K562 (cell line): ENCODE measurements at regions not wholly inside any gene's neighbourhood (a gene's known extent, or its start where the extent isn't known, plus 50 kb on each side); places are given as distances from the start of the nearest gene placed in this dataset.

Experiments used
- ATAC-seq: fragments of 200-7000 bp; cut with Tn5 transposase; 3 replicates; pipeline ENCODE4 v1.9.1; 2020; ENCODE audit warnings: moderate library complexity
- BruUV-seq: library from RNA; stranded (reverse); fragments of 400-500 nt; replicated peaks from 2 replicates; lab custom pipeline; 2021; lab: Mats Ljungman, UMichigan
- CTCF ChIA-PET: fragments of 300-600 bp; formaldehyde crosslinking; extraction: SDS; loops from one replicate; lab custom pipeline; 2021; ENCODE audit warnings: low intra/inter-chr PET ratio; lab: Yijun Ruan, JAX
- POLR2A ChIA-PET: fragments of 300-600, 350-650 bp; sonication (Branson Sonifier 250); formaldehyde crosslinking; extraction: SDS; loops from one replicate; lab custom pipeline; 2021; ENCODE audit warnings: antibody characterized with exemption, inconsistent platforms; lab: Yijun Ruan, JAX
- DNase-seq, 4 experiments: peaks; one replicate each; pipeline versions ENCODE4 v3.0.0 to v3.0.0-alpha.2; 2011 to 2018; ENCODE audit warnings: low spot score in 3 of 4, mixed read lengths in 3 of 4; ENCODE audit errors: extremely low read depth in 1 of 4
- FAIRE-seq: peaks from 2 replicates; lab custom pipeline; 2011; peaks lifted over from hg19 to GRCh38; lab: Jason Lieb, UNC
- H2AFZ ChIP-seq: 2 replicates; pipeline ENCODE4 v1.6.0; 2011; ENCODE audit warnings: low read depth, low read length, control low read depth, inconsistent platforms
- H3K27ac ChIP-seq: fragments of 200-600 bp; 3 replicates; pipeline ENCODE4 v1.8.0; 2011; ENCODE audit warnings: low read depth, mild to moderate bottlenecking, control low read depth, inconsistent platforms, low read length, moderate library complexity, mixed read lengths; ENCODE audit errors: extremely low read depth
- H3K27me3 ChIP-seq, 2 experiments: fragments of 300-600 bp in 1 of 2; 2 replicates in 1 of 2; 3 replicates in 1 of 2; pipeline versions ENCODE4 v1.6.0 to v1.8.0; 2011; ENCODE audit warnings: inconsistent platforms in 2 of 2, low read length in 2 of 2, mild to moderate bottlenecking in 1 of 2, mixed read lengths in 1 of 2, moderate library complexity in 1 of 2; ENCODE audit not compliant: control insufficient read depth in 2 of 2, insufficient read depth in 2 of 2
- H3K36me3 ChIP-seq: fragments of 300-600 bp; 3 replicates; pipeline ENCODE4 v1.8.0; 2011; ENCODE audit warnings: mild to moderate bottlenecking, low read length, inconsistent platforms; ENCODE audit not compliant: control insufficient read depth, insufficient read depth
- H3K4me1 ChIP-seq, 2 experiments: fragments of 200-600 bp in 1 of 2; replicated peaks in 1 of 2; 2 replicates in 1 of 2; 3 replicates in 1 of 2; pipeline versions ENCODE4 v1.5.1 to v1.8.0; 2011; ENCODE audit warnings: inconsistent platforms in 2 of 2, low read length in 2 of 2, mild to moderate bottlenecking in 1 of 2, mixed read lengths in 1 of 2, moderate library complexity in 1 of 2; ENCODE audit not compliant: control insufficient read depth in 2 of 2, insufficient read depth in 2 of 2
- H3K4me2 ChIP-seq: 2 replicates; pipeline ENCODE4 v1.6.1; 2011; ENCODE audit warnings: low read length, control low read depth, inconsistent platforms, mixed read lengths; ENCODE audit not compliant: insufficient read depth
- H3K4me3 ChIP-seq: fragments of 200-600 bp; sonication (generic), shearing (Covaris generic); 2 replicates; pipeline ENCODE4 v1.5.1; 2016; ENCODE audit warnings: control low read depth, inconsistent platforms
- H3K79me2 ChIP-seq: fragments of 200-600 bp; 3 replicates; pipeline ENCODE4 v1.8.0; 2011; ENCODE audit warnings: low read length, inconsistent platforms; ENCODE audit not compliant: control insufficient read depth, insufficient read depth
- H3K9ac ChIP-seq, 2 experiments: 2 replicates each; pipeline versions ENCODE4 v1.6.0 to v1.6.1; 2011; ENCODE audit warnings: low read depth in 2 of 2, low read length in 2 of 2, control low read depth in 1 of 2, inconsistent platforms in 1 of 2, mild to moderate bottlenecking in 1 of 2, mixed read lengths in 1 of 2; ENCODE audit not compliant: insufficient read depth in 1 of 2
- H3K9me1 ChIP-seq: one replicate; pipeline ENCODE4 v1.6.0; 2011; ENCODE audit warnings: inconsistent platforms, mild to moderate bottlenecking, low read length, moderate library complexity; ENCODE audit not compliant: control insufficient read depth, insufficient read depth
- H3K9me3 ChIP-seq: replicated peaks from 2 replicates; pipeline ENCODE4 v1.5.1; 2011; ENCODE audit warnings: low read depth, low read length, inconsistent platforms; ENCODE audit not compliant: control insufficient read depth, insufficient read depth
- H4K20me1 ChIP-seq: replicated peaks from 2 replicates; pipeline ENCODE4 v1.6.1; 2011; ENCODE audit warnings: low read length, inconsistent platforms, mixed read lengths; ENCODE audit not compliant: control insufficient read depth, insufficient read depth
- ARNT ChIP-seq, 2 experiments: fragments of 450-650 bp; IDR thresholded peaks; 2 replicates each; pipeline ENCODE4 v1.6.1; 2016; ENCODE audit warnings: mild to moderate bottlenecking in 1 of 2
- ELF4 ChIP-seq: fragments of 450-650 bp; formaldehyde crosslinking; IDR thresholded peaks from 2 replicates; pipeline ENCODE4 v1.4.0; 2022; ENCODE audit warnings: missing genetic modification characterization
- FOXP1 ChIP-seq: sonication (generic); formaldehyde crosslinking; IDR thresholded peaks from 2 replicates; pipeline ENCODE4 v1.8.0; 2022; ENCODE audit warnings: mild to moderate bottlenecking, missing genetic modification reagents
- MCM5 ChIP-seq: fragments of 450-650 bp; IDR thresholded peaks from 2 replicates; pipeline ENCODE4 v1.6.1; 2016; ENCODE audit warnings: low read depth
- MNT ChIP-seq, 2 experiments: fragments of 450-650 bp; conservative IDR thresholded peaks; 2 replicates each; pipeline ENCODE4 v1.6.1; 2017; ENCODE audit warnings: mild to moderate bottlenecking in 2 of 2, moderate library complexity in 2 of 2
- MXD1 ChIP-seq: fragments of 250-450 bp; sonication (Bioruptor Pico); IDR thresholded peaks from 2 replicates; pipeline ENCODE4 v1.8.0; 2021; ENCODE audit warnings: borderline replicate concordance, mild to moderate bottlenecking, moderate library complexity; ENCODE audit not compliant: poor library complexity, severe bottlenecking
- NCOA4 ChIP-seq: fragments of 450-650 bp; IDR thresholded peaks from 2 replicates; pipeline ENCODE4 v1.6.1; 2018; ENCODE audit warnings: mild to moderate bottlenecking; ENCODE audit not compliant: partially characterized antibody
- NCOR1 ChIP-seq: fragments of 450-650 bp; IDR thresholded peaks from 2 replicates; pipeline ENCODE4 v1.6.1; 2016; ENCODE audit warnings: mild to moderate bottlenecking, moderate library complexity
- RBFOX2 ChIP-seq: fragments of 200-400 bp; formaldehyde crosslinking; IDR thresholded peaks from 2 replicates; pipeline ENCODE4 v1.6.1; 2017; ENCODE audit warnings: low read depth, mild to moderate bottlenecking, low read length, moderate library complexity
- SREBF2 ChIP-seq: sonication (generic); formaldehyde crosslinking; IDR thresholded peaks from 2 replicates; pipeline ENCODE4 v1.4.0; 2020; ENCODE audit warnings: mild to moderate bottlenecking, missing genetic modification reagents
- ZNF124 ChIP-seq: sonication (generic); formaldehyde crosslinking; IDR thresholded peaks from 2 replicates; pipeline ENCODE4 v1.8.1; 2022; ENCODE audit warnings: missing genetic modification reagents
- ZNF212 ChIP-seq: fragments of 450-650 bp; formaldehyde crosslinking; IDR thresholded peaks from 2 replicates; pipeline ENCODE4 v1.4.0; 2020; ENCODE audit warnings: mild to moderate bottlenecking
- ZNF436 ChIP-seq: fragments of 250-450, 450-650 bp; sonication (Bioruptor Pico); formaldehyde crosslinking; IDR thresholded peaks from 2 replicates; pipeline ENCODE4 v1.7.0; 2020; ENCODE audit warnings: mild to moderate bottlenecking
- WGBS: fragments of 100-300 bp; shearing (Covaris generic); methylation state at CpG from one replicate; pipeline ENCODE4 v1.1.6; 2016; ENCODE audit warnings: low coverage, mixed read lengths; ENCODE audit not compliant: insufficient coverage; ENCODE audit errors: missing lambda C conversion rate; 5-methylcytosine and 5-hydroxymethylcytosine counted together
- in situ Hi-C: fragments of 300-500 bp; cut with MboI; formaldehyde crosslinking; loops from 4 replicates; pipeline ENCODE4 v1.15.0; 2018; ENCODE audit warnings: inconsistent platforms, mixed read lengths
- intact Hi-C: fragments of 100-400 bp; cut with micrococcal nuclease; formaldehyde crosslinking; loops from 2 replicates; pipeline ENCODE4 v1.14.2; 2022

DNA sequence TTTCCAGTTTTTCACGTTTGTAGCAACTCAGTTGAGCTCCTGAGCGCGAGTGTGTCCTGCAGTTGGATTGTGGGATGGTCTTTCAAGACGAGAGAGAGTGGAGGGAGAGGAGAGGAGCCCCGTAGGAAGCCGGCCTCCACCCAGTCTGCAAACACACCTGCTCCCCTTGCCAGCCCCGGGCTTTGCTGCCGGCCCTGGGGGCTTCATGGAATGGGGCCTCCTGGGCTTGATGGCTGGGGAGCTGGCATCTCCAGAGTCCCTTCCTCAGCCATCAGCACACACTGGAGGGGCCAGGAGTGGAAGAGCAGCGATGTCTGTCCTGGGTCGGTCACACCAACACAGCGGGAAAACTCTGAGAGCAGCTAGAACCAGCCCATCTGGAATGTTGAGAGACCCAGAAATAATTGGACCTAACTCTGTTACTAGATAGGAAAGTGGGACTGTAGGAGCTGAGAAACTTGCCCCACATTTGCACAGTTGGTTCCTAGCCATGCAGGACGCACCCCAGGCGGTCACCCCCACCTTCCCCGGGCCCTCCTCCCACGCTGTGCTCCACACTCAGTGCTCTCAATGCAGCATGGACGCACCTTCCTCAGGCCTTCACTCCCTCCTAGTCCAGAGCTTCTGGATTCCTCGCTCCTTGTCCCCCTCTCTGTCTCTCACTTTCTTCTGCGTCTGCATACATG lies 69.6 kb downstream of the PTGR3 start:
- Histone ChIP-seq H3K9me3 (no peaks in the 10 kb centered on the region), H3K4me1 (no peaks in the 10 kb centered on the region), H2AFZ (no peak overlapping the region), H3K27ac (no peak overlapping the region), H3K9me1 (no peaks in the 10 kb centered on the region), H3K27me3 (peaks cover 0 to 45% of the 10 kb centered on the region in 2 experiments; a peak in 3 of 5 replicates), H3K9ac (no peak overlapping the region), H3K4me2 (no peak overlapping the region), H3K36me3 (no peaks in the 10 kb centered on the region), H3K79me2 (no peaks in the 10 kb centered on the region), H3K4me3 (no peak overlapping the region), H4K20me1 (no peaks in the 10 kb centered on the region)
- TF ChIP-seq ZNF124 (CRISPR knock-in tag) (no peak), RBFOX2 (no peak), ELF4 (CRISPR knock-in tag) (no peak), MCM5 (no peak)
- BruUV-seq, result no TSS peak
- ChIA-PET POLR2A (no interaction called here), CTCF (no interaction called here)
- no peak for ATAC-seq
- no peak for DNase-seq
- in situ Hi-C loops (no loop called here), intact Hi-C loops (no loop called here)
- FAIRE-seq, result no peak
- WGBS, result 1% methylated on average over 12 of the region's 18 CpGs

DNA sequence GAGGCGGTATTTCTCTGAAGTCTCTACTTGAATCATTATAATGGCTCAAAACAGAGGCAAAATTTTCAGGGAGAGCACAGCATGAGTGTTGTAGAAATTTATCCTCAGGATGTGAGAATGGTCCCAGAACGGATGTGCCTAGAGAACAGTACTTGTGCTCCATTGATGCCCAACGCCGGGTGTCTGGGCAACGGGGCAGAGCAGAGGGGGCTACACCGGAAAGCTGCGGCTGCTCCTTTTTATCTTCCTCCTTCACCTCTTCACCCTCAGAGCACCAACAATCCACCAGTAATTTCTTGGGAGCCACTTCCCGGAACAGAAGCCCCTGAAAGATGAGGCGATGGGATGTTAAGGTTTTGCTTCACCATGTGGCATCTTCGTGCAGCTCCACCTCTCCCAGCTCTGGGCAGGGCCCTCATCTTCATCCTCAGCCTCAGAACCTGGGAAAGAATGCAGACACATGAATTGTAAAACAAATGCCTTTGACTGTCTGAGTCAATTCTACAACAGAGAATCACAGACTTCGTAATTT lies 71.5 kb downstream of the PTGR3 start:
- intact Hi-C loops, result no loop called here
- Histone ChIP-seq H3K27me3 (peaks cover 0 to 62% of the 10 kb centered on the region in 2 experiments; a peak in 3 of 5 replicates), H4K20me1 (no peaks in the 10 kb centered on the region), H3K27ac (no peak overlapping the region), H3K9me1 (no peaks in the 10 kb centered on the region), H3K4me3 (no peak overlapping the region), H3K79me2 (no peaks in the 10 kb centered on the region), H3K9me3 (no peaks in the 10 kb centered on the region), H3K36me3 (no peaks in the 10 kb centered on the region), H2AFZ (no peak overlapping the region), H3K4me2 (no peak overlapping the region), H3K4me1 (no peaks in the 10 kb centered on the region), H3K9ac (no peak overlapping the region)
- in situ Hi-C loops, result no loop called here
- CTCF ChIA-PET, result no interaction called here
- ATAC-seq (no peak), DNase-seq (no peak), FAIRE-seq (no peak)
- POLR2A ChIA-PET, result no interaction called here
- BruUV-seq, result no TSS peak
- 9% methylated on average over 10 of the region's 11 CpGs for WGBS
- TF ChIP-seq NCOR1, result no peak
- no peak for TF ChIP-seq MNT (conservative IDR thresholded peaks at IDR 0.05)
- no peak for TF ChIP-seq ZNF212 (CRISPR knock-in tag)
- TF ChIP-seq SREBF2, result no peak
- no peak for TF ChIP-seq FOXP1 (CRISPR knock-in tag)
- TF ChIP-seq ARNT (IDR thresholded peaks at IDR 0.05), result no peak
- TF ChIP-seq ZNF436 (CRISPR knock-in tag), result no peak
- TF ChIP-seq MXD1 (CRISPR knock-in tag), result no peak
- TF ChIP-seq NCOA4, result no peak
